ENCODE measurements at regions not wholly inside any gene's neighbourhood (a gene's known extent, or its start where the extent isn't known, plus 50 kb on each side); places are given as distances from the start of the nearest gene placed in this dataset.

DNA sequence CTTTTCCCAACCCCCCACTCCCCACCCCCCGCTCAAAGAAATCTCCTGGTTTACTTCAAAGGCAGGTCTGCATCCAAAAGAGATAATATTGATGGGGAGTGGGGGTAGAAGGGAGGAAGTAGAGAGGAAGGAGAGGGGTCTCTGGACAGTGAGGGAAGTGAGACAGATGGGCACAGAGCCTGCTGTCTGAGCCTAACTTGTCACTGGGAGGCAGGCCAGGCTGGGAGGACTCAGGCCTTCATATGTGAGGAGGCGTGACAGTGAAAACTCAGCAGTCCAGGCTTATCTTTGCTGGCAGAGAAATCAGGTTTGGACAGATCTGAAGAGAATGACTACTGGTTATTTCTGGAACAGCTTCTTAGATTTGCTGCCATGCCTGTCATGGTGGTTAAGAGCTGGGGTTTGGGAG is 192.3 kb downstream of the NUAK1 start:
- ATAC-seq (ENCODE audit: low read depth in 2 of 2): no peak
- DNase-seq: no peak
- peaks cover 0 to 34% (median 10%) of the 10 kb centered on the region in 7 donors for H3K9me3 Mint-ChIP-seq
- no peaks in the 10 kb centered on the region for H3K4me1 Mint-ChIP-seq
- peak overlapping the region in 1 of 8 donors; percentile 18 for H3K4me3 Mint-ChIP-seq
- H3K36me3 Mint-ChIP-seq: no peaks in the 10 kb centered on the region
- H3K27me3 Mint-ChIP-seq: peaks cover 0 to 5% (median 0%) of the 10 kb centered on the region in 3 donors
- no peak overlapping the region for H3K27ac Mint-ChIP-seq

- no peak overlapping the region for H3K27ac Mint-ChIP-seq
- no peak for ATAC-seq (ENCODE audit: low read depth in 2 of 2)
- no peak overlapping the region for H3K4me3 Mint-ChIP-seq
- H3K27me3 Mint-ChIP-seq: peaks cover 0 to 5% (median 0%) of the 10 kb centered on the region in 3 donors
- no peak for DNase-seq
- peaks cover 0 to 34% (median 10%) of the 10 kb centered on the region in 7 donors for H3K9me3 Mint-ChIP-seq
- no peaks in the 10 kb centered on the region for H3K4me1 Mint-ChIP-seq
- H3K36me3 Mint-ChIP-seq: no peaks in the 10 kb centered on the region
Measured at GRCh38 chr12:105947906-105948305, 190.8 kb downstream of the NUAK1 start.

- Mint-ChIP-seq H3K36me3 (no peaks in the 10 kb centered on the region), H3K27me3 (peaks cover 0 to 5% (median 0%) of the 10 kb centered on the region in 3 donors), H3K4me1 (no peaks in the 10 kb centered on the region), H3K9me3 (peaks cover 0 to 29% (median 9%) of the 10 kb centered on the region in 7 donors), H3K4me3 (no peak overlapping the region), H3K27ac (no peak overlapping the region)
- DNase-seq (no peak), ATAC-seq (ENCODE audit: low read depth in 2 of 2) (no peak)
Measured at GRCh38 chr12:105948331-105948730, 190.4 kb downstream of the NUAK1 start.

GRCh38 chr12:105949391-105949790 is 189.4 kb downstream of the NUAK1 start:
- Mint-ChIP-seq H3K36me3 (no peaks in the 10 kb centered on the region), H3K4me1 (no peaks in the 10 kb centered on the region), H3K27ac (no peak overlapping the region), H3K4me3 (no peak overlapping the region), H3K27me3 (peaks cover 0 to 5% (median 0%) of the 10 kb centered on the region in 3 donors), H3K9me3 (peaks cover 0 to 20% (median 2%) of the 10 kb centered on the region in 7 donors)
- DNase-seq (no peak), ATAC-seq (ENCODE audit: low read depth in 2 of 2) (no peak)

GRCh38 chr12:105951732-105952131 is 187.0 kb downstream of the NUAK1 start:
- Mint-ChIP-seq H3K4me1 (no peaks in the 10 kb centered on the region), H3K27me3 (peaks cover 0 to 10% (median 0%) of the 10 kb centered on the region in 3 donors), H3K9me3 (peaks cover 0 to 11% (median 2%) of the 10 kb centered on the region in 7 donors), H3K4me3 (no peak overlapping the region), H3K27ac (no peak overlapping the region), H3K36me3 (no peaks in the 10 kb centered on the region)
- DNase-seq (no peak), ATAC-seq (ENCODE audit: low read depth in 2 of 2) (no peak)

DNA sequence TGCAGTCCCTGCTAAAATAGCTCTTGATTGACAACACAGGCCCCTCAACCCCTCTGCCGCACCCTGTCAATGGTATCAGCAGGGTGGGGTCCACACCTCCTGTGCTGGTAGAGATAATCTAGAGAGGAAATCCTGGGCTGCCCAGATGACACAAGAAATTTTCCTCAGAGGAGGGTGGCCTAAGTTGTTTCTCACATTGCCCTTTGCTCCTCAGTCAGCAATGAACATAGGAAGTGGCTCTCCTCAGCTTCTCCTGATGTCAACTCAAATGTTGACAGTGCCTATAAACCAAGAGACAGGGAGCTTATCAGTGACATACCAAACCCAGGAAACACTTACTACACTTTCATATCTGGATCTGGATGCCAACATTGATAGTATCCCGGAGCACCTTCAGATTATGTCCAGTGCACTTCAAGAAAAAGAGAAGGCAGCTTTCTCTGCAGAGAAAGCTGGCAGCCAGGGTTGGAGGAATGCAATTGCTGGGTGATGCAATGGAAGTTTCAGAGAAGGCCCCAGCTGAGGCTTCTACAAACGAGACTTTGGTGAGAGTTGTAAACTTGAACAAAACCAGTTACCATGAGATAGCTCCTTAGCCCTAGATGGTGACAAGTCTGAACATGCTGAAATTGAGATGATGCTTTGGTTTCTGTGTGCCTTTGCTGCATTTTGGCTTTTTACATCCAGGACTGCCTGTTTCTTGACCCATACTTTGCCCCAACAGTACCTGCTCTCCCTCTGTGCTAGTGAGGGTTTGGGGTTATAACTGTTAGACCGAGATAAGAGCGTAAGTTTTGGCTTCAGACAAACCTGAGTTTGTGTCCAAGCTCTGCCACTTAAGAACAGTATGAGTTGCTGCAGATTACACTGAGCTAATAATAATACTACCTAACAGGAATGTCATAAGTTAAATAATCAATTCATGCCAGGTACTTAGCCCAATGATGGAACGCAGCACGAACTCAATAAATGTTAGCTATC is 183.5 kb downstream of the NUAK1 start:
- DNase-seq: no peak
- Mint-ChIP-seq H3K36me3 (no peaks in the 10 kb centered on the region), H3K27ac (no peak overlapping the region), H3K4me1 (no peaks in the 10 kb centered on the region), H3K27me3 (peaks cover 0 to 9% (median 6%) of the 10 kb centered on the region in 3 donors), H3K9me3 (peaks cover 0 to 4% (median 0%) of the 10 kb centered on the region in 7 donors), H3K4me3 (no peak overlapping the region)
- no peak for ATAC-seq (ENCODE audit: low read depth in 2 of 2)

DNA sequence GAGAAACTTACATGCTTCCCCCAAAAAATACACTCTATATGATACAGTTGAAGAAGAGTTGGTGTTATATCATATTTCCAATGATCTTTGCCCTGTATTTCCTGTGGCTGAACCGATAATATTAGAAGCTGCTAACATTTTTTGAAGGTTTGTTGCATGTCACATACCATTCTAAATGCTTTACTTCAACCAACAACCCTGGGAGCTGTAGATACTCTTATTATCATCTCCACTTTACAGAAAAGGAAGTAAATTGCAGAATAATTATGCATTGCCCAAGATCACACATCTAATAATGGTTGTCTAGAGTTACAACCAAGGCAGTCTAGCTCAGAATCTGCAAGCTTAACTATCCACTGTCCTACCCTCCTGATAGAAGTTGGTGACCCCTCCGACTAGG is 182.8 kb downstream of the NUAK1 start:
- no peak for ATAC-seq (ENCODE audit: low read depth in 2 of 2)
- DNase-seq: no peak
- Mint-ChIP-seq H3K36me3 (no peaks in the 10 kb centered on the region), H3K4me1 (no peaks in the 10 kb centered on the region), H3K9me3 (peaks cover 0 to 4% (median 0%) of the 10 kb centered on the region in 7 donors), H3K27me3 (peaks cover 0 to 10% (median 9%) of the 10 kb centered on the region in 3 donors), H3K27ac (no peak overlapping the region), H3K4me3 (no peak overlapping the region)

DNA sequence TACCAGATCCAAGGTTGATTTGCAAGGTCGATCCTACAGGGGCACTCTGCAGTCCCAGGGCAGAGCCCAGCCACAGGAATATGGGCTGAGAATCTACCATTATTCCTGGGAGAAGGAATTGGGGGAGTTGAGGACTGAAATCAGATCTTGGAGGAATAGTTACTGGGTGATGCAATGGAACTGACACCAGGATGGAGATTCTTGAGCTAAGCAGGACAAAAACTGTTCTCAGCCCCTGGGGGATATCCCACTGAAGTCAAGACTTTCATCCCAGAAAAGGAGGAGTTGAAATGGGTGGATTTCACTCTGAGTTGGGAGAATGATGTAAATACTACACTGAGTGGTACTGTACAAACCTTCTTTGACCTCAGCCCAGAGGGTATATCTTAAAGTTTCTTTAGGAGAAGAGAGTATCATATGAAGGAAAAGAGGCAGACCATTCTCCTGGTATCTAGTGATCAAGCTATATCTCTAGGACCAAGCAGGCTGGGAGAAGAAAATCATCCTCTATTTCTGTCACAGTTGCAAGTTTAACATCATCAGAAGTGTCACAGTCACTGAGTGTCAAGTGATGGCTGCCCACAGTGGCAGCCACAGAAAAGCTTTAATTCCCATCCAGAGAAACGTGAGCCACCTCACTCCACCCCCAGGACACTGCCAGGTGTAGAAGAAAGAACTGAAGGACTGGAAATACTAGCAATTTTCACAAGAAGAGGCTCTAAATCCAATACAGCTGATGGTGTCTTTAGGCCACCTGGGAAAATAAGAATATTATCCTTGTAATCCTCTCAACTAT is 181.9 kb downstream of the NUAK1 start:
- Mint-ChIP-seq H3K4me1 (no peaks in the 10 kb centered on the region), H3K36me3 (no peaks in the 10 kb centered on the region), H3K9me3 (peaks cover 0 to 4% (median 0%) of the 10 kb centered on the region in 7 donors), H3K27me3 (peaks cover 0 to 14% (median 13%) of the 10 kb centered on the region in 3 donors), H3K4me3 (no peak overlapping the region), H3K27ac (no peak overlapping the region)
- DNase-seq (no peak), ATAC-seq (ENCODE audit: low read depth in 2 of 2) (no peak)

DNA sequence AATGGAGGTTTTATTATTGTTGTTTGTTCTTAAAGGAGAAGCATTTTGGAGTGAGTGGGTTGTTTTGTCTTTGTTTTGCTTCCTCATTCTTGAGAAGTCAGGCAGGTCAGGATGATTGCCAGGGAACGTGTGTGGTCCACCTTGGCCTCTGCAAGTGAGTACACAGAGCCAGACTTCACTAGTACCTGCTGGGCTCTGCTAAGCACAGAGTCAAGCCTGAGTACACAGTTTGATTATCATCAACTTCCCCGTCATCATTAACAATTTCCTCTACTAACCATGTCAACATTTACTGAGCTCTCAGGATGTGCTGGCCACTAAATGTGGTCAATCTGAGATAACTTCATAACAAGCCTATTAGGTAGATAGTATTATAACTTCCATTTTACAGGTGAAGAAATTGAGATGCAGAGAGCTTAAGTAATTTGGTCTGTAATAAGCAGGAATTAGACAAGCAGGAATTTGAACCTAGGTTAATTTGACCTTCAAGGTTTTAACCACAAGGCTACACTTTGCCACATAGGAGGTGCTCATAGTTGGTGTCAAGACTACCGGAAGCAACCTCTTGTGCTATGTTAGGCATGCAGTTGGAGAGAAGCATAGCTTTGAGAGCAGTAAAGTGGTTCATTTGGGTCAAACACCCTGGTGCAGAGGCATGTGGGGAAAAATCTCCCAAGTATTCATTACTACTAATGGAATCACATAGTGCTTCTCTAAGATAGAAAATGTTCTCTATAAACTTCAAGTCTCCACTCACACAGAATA is 178.3 kb downstream of the NUAK1 start:
- Mint-ChIP-seq H3K36me3 (no peaks in the 10 kb centered on the region), H3K4me1 (no peaks in the 10 kb centered on the region), H3K9me3 (peaks cover 0 to 7% (median 0%) of the 10 kb centered on the region in 7 donors), H3K27me3 (peaks cover 0 to 14% (median 13%) of the 10 kb centered on the region in 3 donors), H3K4me3 (no peak overlapping the region), H3K27ac (no peak overlapping the region)
- no peak for DNase-seq
- ATAC-seq (ENCODE audit: low read depth in 2 of 2): no peak

DNA sequence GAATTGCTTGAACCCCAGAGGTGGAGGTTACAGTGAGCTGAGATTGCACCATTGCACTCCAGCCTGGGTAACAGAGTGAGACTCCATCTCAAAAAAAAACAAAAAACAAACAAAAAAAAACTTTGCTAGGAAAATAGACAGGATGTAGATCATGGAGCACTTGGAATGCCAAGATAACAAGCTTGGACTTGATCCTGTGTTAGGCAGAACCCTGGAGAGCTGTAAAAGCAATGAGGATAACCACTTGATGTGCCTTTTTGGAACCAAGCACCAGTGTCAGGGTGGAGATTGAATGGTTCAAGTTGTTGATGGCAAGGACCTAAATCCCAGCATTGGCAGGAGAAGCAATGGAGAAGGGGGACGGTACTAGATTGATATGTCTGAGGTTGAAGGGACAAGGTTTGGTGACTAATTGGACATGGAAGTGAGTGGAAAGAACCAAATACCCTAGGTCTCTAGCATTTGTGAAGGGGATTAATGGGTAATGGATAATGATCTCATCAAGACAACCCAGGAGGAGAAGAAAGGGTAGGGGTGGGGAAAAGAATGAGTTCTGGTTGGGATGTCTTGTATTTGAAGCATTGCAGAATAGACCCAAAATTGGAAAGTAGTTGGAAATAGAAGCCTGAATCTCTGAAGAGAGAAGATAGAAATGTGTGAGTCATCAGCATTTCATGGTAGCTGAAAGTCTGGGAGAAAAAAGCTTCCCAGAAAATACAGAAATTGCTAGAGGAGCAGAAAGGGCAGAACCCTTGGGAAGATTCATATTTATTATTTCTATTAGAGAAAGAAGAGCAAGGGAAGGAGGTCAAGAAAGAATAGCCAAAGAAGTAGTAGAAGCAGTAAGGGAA is 176.7 kb downstream of the NUAK1 start:
- Mint-ChIP-seq H3K27me3 (peaks cover 0 to 13% (median 6%) of the 10 kb centered on the region in 3 donors), H3K4me3 (no peak overlapping the region), H3K4me1 (no peaks in the 10 kb centered on the region), H3K9me3 (peaks cover 0 to 7% (median 0%) of the 10 kb centered on the region in 7 donors), H3K27ac (no peak overlapping the region), H3K36me3 (no peaks in the 10 kb centered on the region)
- ATAC-seq (ENCODE audit: low read depth in 2 of 2) (no peak), DNase-seq (no peak)

- Mint-ChIP-seq H3K27me3 (peaks cover 0 to 7% (median 0%) of the 10 kb centered on the region in 3 donors), H3K4me1 (no peaks in the 10 kb centered on the region), H3K27ac (no peak overlapping the region), H3K9me3 (peaks cover 0 to 7% (median 0%) of the 10 kb centered on the region in 7 donors), H3K36me3 (no peaks in the 10 kb centered on the region), H3K4me3 (no peak overlapping the region)
- no peak for ATAC-seq (ENCODE audit: low read depth in 2 of 2)
- DNase-seq: no peak
Measured at GRCh38 chr12:105967038-105967776, 171.5 kb downstream of the NUAK1 start.

DNA sequence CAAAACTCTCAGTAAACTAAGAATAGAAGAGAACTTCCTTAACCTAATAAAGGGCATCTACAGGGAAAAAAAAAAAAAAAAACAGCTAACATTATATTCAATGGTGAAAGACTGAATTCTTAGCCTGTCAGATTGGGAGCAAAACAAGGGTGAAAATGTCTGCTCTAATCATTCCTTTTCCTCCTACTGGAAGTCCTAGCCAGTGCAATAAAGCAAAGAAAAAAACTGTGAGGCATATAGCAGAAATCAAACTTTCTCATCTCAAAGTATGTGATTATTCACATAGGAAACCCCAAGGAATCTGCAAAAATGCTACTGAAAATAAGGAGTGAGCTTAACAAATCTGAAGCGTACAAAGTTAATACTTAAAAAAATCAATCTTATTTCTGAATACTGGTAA is 170.7 kb downstream of the NUAK1 start:
- Mint-ChIP-seq H3K27ac (no peak overlapping the region), H3K4me1 (no peaks in the 10 kb centered on the region), H3K4me3 (no peak overlapping the region), H3K9me3 (peaks cover 0 to 7% (median 0%) of the 10 kb centered on the region in 7 donors), H3K36me3 (no peaks in the 10 kb centered on the region), H3K27me3 (peaks cover 0 to 7% (median 0%) of the 10 kb centered on the region in 3 donors)
- ATAC-seq (ENCODE audit: low read depth in 2 of 2): no peak
- no peak for DNase-seq
